K562 (cell line): ENCODE measurements at regions not wholly inside any gene's neighbourhood (a gene's known extent, or its start where the extent isn't known, plus 50 kb on each side); places are given as distances from the start of the nearest gene placed in this dataset.

Source experiments
- DNMT1 ChIP-seq: fragments of 450-650 bp; IDR thresholded peaks from 2 replicates; pipeline ENCODE4 v1.6.1; 2016; ENCODE audit warnings: antibody characterized with exemption, mild to moderate bottlenecking
- E2F3 ChIP-seq: fragments of 250-450 bp; sonication (Bioruptor Pico); IDR thresholded peaks from 2 replicates; pipeline ENCODE4 v1.4.0; 2020; ENCODE audit warnings: mild to moderate bottlenecking
- EP400 ChIP-seq: fragments of 450-650 bp; IDR thresholded peaks from 2 replicates; pipeline ENCODE4 v1.6.1; 2017; ENCODE audit warnings: antibody characterized with exemption, mild to moderate bottlenecking, moderate library complexity
- ETV6 ChIP-seq, 3 experiments: fragments of 150-350 bp in 1 of 3; sonication (generic) in 1 of 3; formaldehyde crosslinking in 1 of 3; IDR thresholded peaks; 2 replicates each; pipeline versions ENCODE4 v1.6.1 to v1.8.0; 2014 to 2022; ENCODE audit warnings: borderline replicate concordance in 2 of 3, low read depth in 2 of 3, antibody characterized with exemption in 1 of 3, low read length in 1 of 3, mild to moderate bottlenecking in 1 of 3, missing genetic modification reagents in 1 of 3
- MCM3 ChIP-seq: fragments of 450-650 bp; IDR thresholded peaks from 2 replicates; pipeline ENCODE4 v1.6.1; 2016
- MED1 ChIP-seq: sonication (generic); formaldehyde crosslinking; IDR thresholded peaks from 2 replicates; pipeline ENCODE4 v1.8.1; 2023; ENCODE audit warnings: missing genetic modification reagents, borderline replicate concordance
- MYC ChIP-seq, 2 experiments: fragments of 250-450 bp in 1 of 2; sonication (Bioruptor Pico) in 1 of 2; IDR thresholded peaks; 2 replicates each; pipeline versions ENCODE4 v1.5.1 to v1.6.1; 2012 to 2021; ENCODE audit warnings: low read depth in 2 of 2, borderline replicate concordance in 1 of 2, improper control_type of control experiment in 1 of 2, low read length in 1 of 2, mild to moderate bottlenecking in 1 of 2, moderate library complexity in 1 of 2
- NR2C1 ChIP-seq, 2 experiments: fragments of 450-650 bp; IDR thresholded peaks; 2 replicates each; pipeline ENCODE4 v1.6.1; 2017; ENCODE audit warnings: mild to moderate bottlenecking in 2 of 2, antibody characterized with exemption in 1 of 2, inconsistent platforms in 1 of 2, missing compliant biosample characterization in 1 of 2, missing genetic modification characterization in 1 of 2
- NUFIP1 ChIP-seq: fragments of 450-650 bp; IDR thresholded peaks from 2 replicates; pipeline ENCODE4 v1.6.1; 2018; ENCODE audit not compliant: partially characterized antibody
- PML ChIP-seq: IDR thresholded peaks from 2 replicates; pipeline ENCODE4 v1.6.1; 2012; ENCODE audit warnings: low read length, inconsistent platforms
- PTTG1 ChIP-seq: fragments of 450-650 bp; IDR thresholded peaks from 2 replicates; pipeline ENCODE4 v1.6.1; 2016; ENCODE audit warnings: low read depth, mild to moderate bottlenecking, missing genetic modification characterization, missing compliant biosample characterization
- RBM22 ChIP-seq: fragments of 200-400 bp; formaldehyde crosslinking; IDR thresholded peaks from 2 replicates; pipeline ENCODE4 v1.6.1; 2018; ENCODE audit warnings: low read length, low read depth; ENCODE audit not compliant: poor library complexity, severe bottlenecking
- SAP30 ChIP-seq: fragments of 200-600 bp; sonication (generic); IDR thresholded peaks from 2 replicates; pipeline ENCODE4 v1.6.1; 2012; ENCODE audit warnings: borderline replicate concordance, low read depth, mild to moderate bottlenecking, moderate library complexity, low read length, control low read depth, inconsistent platforms; ENCODE audit not compliant: insufficient read depth, poor library complexity, severe bottlenecking
- SETDB1 ChIP-seq: IDR thresholded peaks from one replicate; pipeline ENCODE4 v1.6.1; 2012; ENCODE audit warnings: low read length, control low read depth, inconsistent platforms
- SIX5 ChIP-seq, 2 experiments: IDR thresholded peaks; 2 replicates each; pipeline ENCODE4 v1.6.1; 2011; ENCODE audit warnings: low read length in 2 of 2, borderline replicate concordance in 1 of 2, low read depth in 1 of 2, mild to moderate bottlenecking in 1 of 2, moderate library complexity in 1 of 2; ENCODE audit not compliant: insufficient read depth in 1 of 2
- SMARCB1 ChIP-seq: IDR thresholded peaks from 2 replicates; pipeline ENCODE4 v1.6.1; 2011; ENCODE audit warnings: improper control_type of control experiment, low read depth; ENCODE audit not compliant: insufficient read length
- TAL1 ChIP-seq: fragments of 450-650 bp; IDR thresholded peaks from 2 replicates; pipeline ENCODE4 v1.6.1; 2016; ENCODE audit warnings: mild to moderate bottlenecking
- ZNF184 ChIP-seq: sonication (generic); formaldehyde crosslinking; IDR thresholded peaks from 2 replicates; pipeline ENCODE4 v1.5.0; 2020; ENCODE audit warnings: missing genetic modification reagents
- ZNF583 ChIP-seq: fragments of 250-450 bp; sonication (Bioruptor Pico); IDR thresholded peaks from 2 replicates; pipeline ENCODE4 v1.4.0; 2020
- ZNF77 ChIP-seq: fragments of 250-450 bp; sonication (Bioruptor Pico); IDR thresholded peaks from 2 replicates; pipeline ENCODE4 v1.5.0; 2020
- TF ChIP-seq, protein P1 (sequence below): fragments of 250-450 bp; sonication (Bioruptor Pico); IDR thresholded peaks from 2 replicates; pipeline ENCODE4 v1.8.0; 2021; ENCODE audit warnings: borderline replicate concordance, mild to moderate bottlenecking, moderate library complexity; ENCODE audit not compliant: poor library complexity, severe bottlenecking
- TF ChIP-seq, protein P2 (sequence below), 2 experiments: fragments of 450-650 bp in 1 of 2; sonication (generic) in 1 of 2; formaldehyde crosslinking; conservative IDR thresholded peaks; 2 replicates each; pipeline versions ENCODE4 v1.4.0 to v1.8.1; 2020 to 2022; ENCODE audit warnings: mild to moderate bottlenecking in 1 of 2, missing genetic modification reagents in 1 of 2
- TF ChIP-seq, protein P3 (sequence below): sonication (generic); formaldehyde crosslinking; IDR thresholded peaks from 2 replicates; pipeline ENCODE4 v1.8.0; 2022; ENCODE audit warnings: mild to moderate bottlenecking, missing genetic modification reagents
- TF ChIP-seq, protein P4 (sequence below): fragments of 250-450 bp; sonication (Bioruptor Pico); IDR thresholded peaks from 2 replicates; pipeline ENCODE4 v1.5.0; 2021

DNA sequence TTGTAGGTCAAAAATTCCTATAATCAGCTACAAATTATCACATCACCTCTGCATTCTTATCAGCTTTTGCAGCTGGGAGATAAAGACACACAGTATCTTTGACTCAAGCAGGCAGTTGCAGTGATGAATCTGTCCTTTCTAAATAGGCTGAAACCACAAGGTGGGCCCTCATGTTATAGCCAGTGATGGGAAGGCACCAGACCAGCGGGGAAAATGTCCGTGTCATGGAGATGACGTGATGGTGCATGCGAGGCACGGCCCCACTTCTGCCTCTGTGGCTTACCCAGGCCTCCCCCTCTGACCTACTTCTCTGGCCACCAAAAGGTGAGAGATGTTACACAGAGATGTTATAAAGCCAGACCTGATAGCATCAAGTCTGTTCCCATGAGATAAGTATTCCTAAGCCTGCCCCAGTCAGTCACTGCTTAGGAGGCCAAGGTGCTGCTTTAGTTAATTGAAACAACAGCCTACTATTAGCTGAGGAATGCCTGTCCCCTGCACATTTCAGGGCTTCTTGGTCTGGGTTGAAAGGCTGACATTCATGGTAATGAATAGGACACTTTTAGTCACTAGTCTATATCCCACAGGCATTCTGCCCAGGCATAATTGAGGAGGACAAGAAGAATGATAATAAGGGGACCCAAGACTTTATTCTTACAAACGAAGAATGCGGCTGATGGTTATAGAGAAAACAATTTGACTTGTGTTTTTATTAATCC lies 327.9 kb downstream of the LPIN1 start (continued):
- TF ChIP-seq DNMT1 (no peak), SIX5 (IDR thresholded peaks at IDR 0.05; ENCODE audit: borderline replicate concordance in 1 of 2, insufficient read depth in 1 of 2, low read depth in 1 of 2, low read length in 2 of 2) (no peak), TAL1 (peak; percentile 94), EP400 (no peak), NR2C1 (IDR thresholded peaks at IDR 0.05) (peak; percentile 9; the same call in 1 of the 2 replicates), NR2C1 (tag; IDR thresholded peaks at IDR 0.05) (0 out of 2 replicates have a peak, but pooled peaks have one; percentile 42), RBM22 (no peak), ZNF583 (CRISPR knock-in tag) (no peak), ETV6 (IDR thresholded peaks at IDR 0.05; ENCODE audit: borderline replicate concordance in 1 of 2, low read depth in 2 of 2, low read length in 1 of 2) (0 out of 4 replicates have a peak, but pooled peaks of 1 of the 2 experiments have one; percentile 66), ETV6 (CRISPR knock-in tag; IDR thresholded peaks at IDR 0.05; ENCODE audit: borderline replicate concordance) (no peak), MYC (IDR thresholded peaks at IDR 0.05; ENCODE audit: low read depth, low read length) (peak; percentile 80), MYC (CRISPR knock-in tag; IDR thresholded peaks at IDR 0.05; ENCODE audit: borderline replicate concordance, low read depth) (no peak), SETDB1 (no peak), ZNF77 (no peak), PML (peak; percentile 96), MCM3 (no peak), MED1 (CRISPR knock-in tag) (no peak), SMARCB1 (no peak), E2F3 (CRISPR knock-in tag) (no peak), PTTG1 (tag) (no peak), SAP30 (no peak), NUFIP1 (no peak), ZNF184 (CRISPR knock-in tag) (no peak)
- TF ChIP-seq, protein P1, sequence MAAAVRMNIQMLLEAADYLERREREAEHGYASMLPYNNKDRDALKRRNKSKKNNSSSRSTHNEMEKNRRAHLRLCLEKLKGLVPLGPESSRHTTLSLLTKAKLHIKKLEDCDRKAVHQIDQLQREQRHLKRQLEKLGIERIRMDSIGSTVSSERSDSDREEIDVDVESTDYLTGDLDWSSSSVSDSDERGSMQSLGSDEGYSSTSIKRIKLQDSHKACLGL (CRISPR knock-in tag), result no peak
- TF ChIP-seq, protein P2, sequence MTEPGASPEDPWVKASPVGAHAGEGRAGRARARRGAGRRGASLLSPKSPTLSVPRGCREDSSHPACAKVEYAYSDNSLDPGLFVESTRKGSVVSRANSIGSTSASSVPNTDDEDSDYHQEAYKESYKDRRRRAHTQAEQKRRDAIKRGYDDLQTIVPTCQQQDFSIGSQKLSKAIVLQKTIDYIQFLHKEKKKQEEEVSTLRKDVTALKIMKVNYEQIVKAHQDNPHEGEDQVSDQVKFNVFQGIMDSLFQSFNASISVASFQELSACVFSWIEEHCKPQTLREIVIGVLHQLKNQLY (CRISPR knock-in tag; conservative IDR thresholded peaks at IDR 0.05), result no peak
- TF ChIP-seq, protein P3, sequence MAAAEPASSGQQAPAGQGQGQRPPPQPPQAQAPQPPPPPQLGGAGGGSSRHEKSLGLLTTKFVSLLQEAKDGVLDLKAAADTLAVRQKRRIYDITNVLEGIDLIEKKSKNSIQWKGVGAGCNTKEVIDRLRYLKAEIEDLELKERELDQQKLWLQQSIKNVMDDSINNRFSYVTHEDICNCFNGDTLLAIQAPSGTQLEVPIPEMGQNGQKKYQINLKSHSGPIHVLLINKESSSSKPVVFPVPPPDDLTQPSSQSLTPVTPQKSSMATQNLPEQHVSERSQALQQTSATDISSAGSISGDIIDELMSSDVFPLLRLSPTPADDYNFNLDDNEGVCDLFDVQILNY, result no peak
- TF ChIP-seq, protein P4, sequence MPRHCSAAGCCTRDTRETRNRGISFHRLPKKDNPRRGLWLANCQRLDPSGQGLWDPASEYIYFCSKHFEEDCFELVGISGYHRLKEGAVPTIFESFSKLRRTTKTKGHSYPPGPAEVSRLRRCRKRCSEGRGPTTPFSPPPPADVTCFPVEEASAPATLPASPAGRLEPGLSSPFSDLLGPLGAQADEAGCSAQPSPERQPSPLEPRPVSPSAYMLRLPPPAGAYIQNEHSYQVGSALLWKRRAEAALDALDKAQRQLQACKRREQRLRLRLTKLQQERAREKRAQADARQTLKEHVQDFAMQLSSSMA (CRISPR knock-in tag), result 0 out of 2 replicates have a peak, but pooled peaks have one; percentile 55
